Trophoblast cell (in vitro differentiated cells and primary cell): ENCODE measurements at regions not wholly inside any gene's neighbourhood (a gene's known extent, or its start where the extent isn't known, plus 50 kb on each side); places are given as distances from the start of the nearest gene placed in this dataset.

Experiments
- DNase-seq, 2 donors: peaks; one replicate each; pipeline ENCODE4 v3.0.0-alpha.2; 2016
- H2AFZ ChIP-seq: 2 replicates; pipeline ENCODE4 v1.6.1; 2013; ENCODE audit warnings: low read length, moderate library complexity, mild to moderate bottlenecking; ENCODE audit not compliant: insufficient read depth, poor library complexity
- H2AK5ac ChIP-seq: 2 replicates; pipeline ENCODE4 v1.6.1; 2013; ENCODE audit warnings: mild to moderate bottlenecking, low read length
- H2BK120ac ChIP-seq: 2 replicates; pipeline ENCODE4 v1.6.1; 2013; ENCODE audit warnings: low read length, mild to moderate bottlenecking, moderate library complexity; ENCODE audit not compliant: insufficient read depth, poor library complexity
- H2BK12ac ChIP-seq: 2 replicates; pipeline ENCODE4 v1.6.1; 2013; ENCODE audit warnings: mild to moderate bottlenecking, low read length, moderate library complexity
- H2BK5ac ChIP-seq: 2 replicates; pipeline ENCODE4 v1.6.1; 2013; ENCODE audit warnings: low read length, low read depth, moderate library complexity, mild to moderate bottlenecking; ENCODE audit not compliant: poor library complexity
- H3K14ac ChIP-seq: 2 replicates; pipeline ENCODE4 v1.6.1; 2013; ENCODE audit warnings: mild to moderate bottlenecking, low read length
- H3K18ac ChIP-seq: 2 replicates; pipeline ENCODE4 v1.6.1; 2013; ENCODE audit warnings: mild to moderate bottlenecking, low read length
- H3K23ac ChIP-seq: 2 replicates; pipeline ENCODE4 v1.6.1; 2013; ENCODE audit warnings: low read length
- H3K27ac ChIP-seq: 2 replicates; pipeline ENCODE4 v1.5.1; 2013; ENCODE audit warnings: low read depth, mild to moderate bottlenecking, inconsistent platforms, low read length, moderate library complexity
- H3K27me3 ChIP-seq: 2 replicates; pipeline ENCODE4 v1.6.1; 2013; ENCODE audit warnings: inconsistent platforms, mild to moderate bottlenecking, low read length, moderate library complexity; ENCODE audit not compliant: insufficient read depth
- H3K36me3 ChIP-seq, 2 experiments: 1 replicate in 1 of 2; 2 replicates in 1 of 2; pipeline ENCODE4 v1.6.1; 2013; ENCODE audit warnings: low read length in 2 of 2, mild to moderate bottlenecking in 2 of 2, moderate library complexity in 1 of 2; ENCODE audit not compliant: insufficient read depth in 2 of 2, control insufficient read depth in 1 of 2
- H3K4ac ChIP-seq: 2 replicates; pipeline ENCODE4 v1.6.1; 2013; ENCODE audit warnings: low read depth, mild to moderate bottlenecking, low read length, moderate library complexity
- H3K4me1 ChIP-seq, 2 experiments: 1 replicate in 1 of 2; 2 replicates in 1 of 2; pipeline ENCODE4 v1.6.1; 2013; ENCODE audit warnings: low read length in 2 of 2, mild to moderate bottlenecking in 2 of 2, moderate library complexity in 1 of 2; ENCODE audit not compliant: insufficient read depth in 2 of 2, control insufficient read depth in 1 of 2
- H3K4me2 ChIP-seq: 2 replicates; pipeline ENCODE4 v1.6.1; 2013; ENCODE audit warnings: inconsistent platforms, mild to moderate bottlenecking, low read length, moderate library complexity
- H3K4me3 ChIP-seq: 2 replicates; pipeline ENCODE4 v1.5.1; 2013; ENCODE audit warnings: mild to moderate bottlenecking, low read depth, low read length, inconsistent platforms
- H3K79me1 ChIP-seq: one replicate; pipeline ENCODE4 v1.6.1; 2013; ENCODE audit warnings: low read length
- H3K79me2 ChIP-seq: 2 replicates; pipeline ENCODE4 v1.6.1; 2013; ENCODE audit warnings: low read length, mild to moderate bottlenecking; ENCODE audit not compliant: control insufficient read depth, insufficient read depth, poor library complexity
- H3K9ac ChIP-seq: 2 replicates; pipeline ENCODE4 v1.6.1; 2013; ENCODE audit warnings: mild to moderate bottlenecking, low read length
- H3K9me3 ChIP-seq: 2 replicates; pipeline ENCODE4 v1.6.1; 2013; ENCODE audit warnings: low read depth, mild to moderate bottlenecking, control low read depth, inconsistent platforms, low read length; ENCODE audit not compliant: insufficient read depth
- H4K12ac ChIP-seq: 2 replicates; pipeline ENCODE4 v1.6.1; 2013; ENCODE audit warnings: low read depth, mild to moderate bottlenecking, low read length, moderate library complexity
- H4K8ac ChIP-seq: 2 replicates; pipeline ENCODE4 v1.6.1; 2013; ENCODE audit warnings: low read depth, mild to moderate bottlenecking, low read length, moderate library complexity
- H4K91ac ChIP-seq: one replicate; pipeline ENCODE4 v1.6.1; 2013; ENCODE audit warnings: low read depth, mild to moderate bottlenecking, low read length, moderate library complexity
- WGBS: extraction: QIAGEN DNeasy Blood & Tissue Kit; methylation state at CpG from one replicate; pipeline ENCODE4 v1.1.7; 2013; ENCODE audit warnings: missing lambda C conversion rate; ENCODE audit not compliant: insufficient read length, insufficient coverage; ENCODE audit errors: extremely low coverage; 5-methylcytosine and 5-hydroxymethylcytosine counted together

DNA sequence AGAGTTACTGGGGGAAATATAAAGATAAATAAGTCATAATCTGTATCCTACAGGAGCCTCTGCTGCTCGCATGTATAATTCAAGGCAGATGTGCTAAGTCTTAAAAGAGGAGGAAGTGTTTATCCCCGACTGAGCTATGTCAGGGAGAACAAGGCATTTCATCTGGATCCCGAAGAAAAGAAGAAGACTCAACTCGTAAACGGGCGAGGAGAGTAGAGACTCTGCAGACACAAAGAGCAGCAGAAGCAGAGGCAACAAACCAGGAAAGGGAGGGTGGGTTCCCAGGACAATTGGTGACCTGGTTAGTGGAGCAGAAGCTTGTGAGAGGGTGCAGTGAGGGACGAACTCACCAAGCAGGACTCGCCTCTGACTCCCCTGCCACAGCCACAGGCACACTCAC, 368.6 kb downstream of the EIPR1 start:
- Histone ChIP-seq H2BK120ac (no peak overlapping the region), H3K27ac (no peak overlapping the region), H3K4ac (no peak overlapping the region), H3K9me3 (peaks cover 12% of the 10 kb centered on the region), H2BK5ac (no peak overlapping the region), H3K4me2 (no peak overlapping the region), H3K4me3 (peak overlapping the region; percentile 6), H3K14ac (no peak overlapping the region), H2AFZ (no peak overlapping the region), H4K91ac (no peak overlapping the region), H4K12ac (no peak overlapping the region), H3K9ac (no peak overlapping the region), H3K36me3 (no peaks in the 10 kb centered on the region), H3K79me2 (no peaks in the 10 kb centered on the region), H2BK12ac (no peak overlapping the region), H3K18ac (no peak overlapping the region), H3K23ac (peak overlapping the region; percentile 69), H3K79me1 (no peaks in the 10 kb centered on the region), H3K4me1 (no peaks in the 10 kb centered on the region), H2AK5ac (no peak overlapping the region), H4K8ac (no peak overlapping the region), H3K27me3 (no peaks in the 10 kb centered on the region)
- no CpG with 5 or more reads among the region's 8 CpGs for WGBS
- DNase-seq: no peak

DNA sequence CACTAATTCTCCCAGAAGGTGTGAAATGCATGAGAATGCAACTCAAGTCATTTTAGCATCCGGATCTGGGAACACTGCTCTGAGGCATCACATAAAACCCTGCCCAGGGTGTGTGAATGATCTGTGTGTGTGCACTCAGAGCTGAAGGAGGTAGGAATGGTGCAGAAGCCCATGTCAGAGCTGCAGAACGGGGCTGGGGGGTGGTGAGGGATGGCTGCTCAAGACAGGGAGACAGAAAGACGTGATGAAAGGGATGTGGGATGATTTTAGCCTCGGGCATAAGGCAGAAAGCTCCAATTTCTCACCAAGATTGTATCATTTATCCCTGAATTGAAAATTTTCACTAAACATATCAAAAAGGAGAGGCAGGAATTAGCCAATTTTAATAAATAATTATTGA, 369.1 kb downstream of the EIPR1 start:
- peaks cover 12% of the 10 kb centered on the region for H3K9me3 ChIP-seq
- no peaks in the 10 kb centered on the region for H3K36me3 ChIP-seq
- no peak overlapping the region for H4K12ac ChIP-seq
- no peak for DNase-seq
- H3K4me2 ChIP-seq: no peak overlapping the region
- no CpG with 5 or more reads among the region's 4 CpGs for WGBS
- H3K4ac ChIP-seq: no peak overlapping the region
- no peak overlapping the region for H2BK5ac ChIP-seq
- H3K27me3 ChIP-seq: no peaks in the 10 kb centered on the region
- no peak overlapping the region for H3K9ac ChIP-seq
- no peaks in the 10 kb centered on the region for H3K79me2 ChIP-seq
- H3K27ac ChIP-seq: no peak overlapping the region
- no peak overlapping the region for H2AK5ac ChIP-seq
- no peak overlapping the region for H3K23ac ChIP-seq
- no peak overlapping the region for H3K4me3 ChIP-seq
- no peaks in the 10 kb centered on the region for H3K79me1 ChIP-seq
- no peak overlapping the region for H3K14ac ChIP-seq
- no peak overlapping the region for H4K8ac ChIP-seq
- no peak overlapping the region for H3K18ac ChIP-seq
- H3K4me1 ChIP-seq: no peaks in the 10 kb centered on the region
- H4K91ac ChIP-seq: no peak overlapping the region
- no peak overlapping the region for H2AFZ ChIP-seq
- H2BK12ac ChIP-seq: no peak overlapping the region
- H2BK120ac ChIP-seq: no peak overlapping the region

DNA sequence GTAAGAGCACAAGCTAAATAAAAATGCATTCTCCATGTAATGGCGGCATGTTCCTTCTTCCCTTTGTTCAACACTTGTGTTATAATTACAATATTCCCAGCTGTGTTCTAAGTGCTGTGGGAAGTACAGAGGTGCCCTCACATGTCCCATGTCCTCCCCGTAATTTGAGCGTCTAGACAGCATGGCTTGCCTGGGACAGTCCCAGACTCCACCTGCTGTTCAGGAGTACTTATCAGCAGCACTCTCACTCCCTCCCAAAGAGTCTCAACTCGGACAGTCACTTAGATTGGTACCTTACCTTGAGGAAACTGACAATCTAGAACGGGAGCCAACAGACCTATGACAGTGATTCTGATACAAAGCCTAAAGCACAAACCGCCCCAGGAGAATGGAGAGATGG, 370.5 kb downstream of the EIPR1 start:
- WGBS: no CpG with 5 or more reads among the region's 6 CpGs
- H3K4me1 ChIP-seq: no peaks in the 10 kb centered on the region
- H3K9ac ChIP-seq: no peak overlapping the region

GRCh38 chr2:3005859-3006501, 371.6 kb downstream of the EIPR1 start:
- Histone ChIP-seq H3K36me3 (no peaks in the 10 kb centered on the region), H4K8ac (no peak overlapping the region), H3K4me3 (no peak overlapping the region), H3K9ac (no peak overlapping the region), H3K4me1 (no peaks in the 10 kb centered on the region), H2AK5ac (no peak overlapping the region), H2AFZ (no peak overlapping the region), H3K23ac (no peak overlapping the region), H2BK12ac (no peak overlapping the region), H3K79me2 (no peaks in the 10 kb centered on the region), H3K4ac (no peak overlapping the region), H3K79me1 (no peaks in the 10 kb centered on the region), H2BK5ac (no peak overlapping the region), H4K91ac (no peak overlapping the region), H3K27ac (no peak overlapping the region), H3K18ac (no peak overlapping the region), H3K27me3 (no peaks in the 10 kb centered on the region), H2BK120ac (no peak overlapping the region), H3K14ac (no peak overlapping the region), H3K9me3 (peaks cover 6% of the 10 kb centered on the region), H3K4me2 (no peak overlapping the region), H4K12ac (no peak overlapping the region)
- no peak for DNase-seq
- no CpG with 5 or more reads among the region's 12 CpGs for WGBS

More for the DNA sequence above, 370.5 kb downstream of the EIPR1 start:
- H2BK12ac ChIP-seq: no peak overlapping the region
- no peak overlapping the region for H3K18ac ChIP-seq
- no peak overlapping the region for H4K91ac ChIP-seq
- no peak overlapping the region for H4K12ac ChIP-seq
- H3K79me1 ChIP-seq: no peaks in the 10 kb centered on the region
- H2BK120ac ChIP-seq: no peak overlapping the region
- no peak overlapping the region for H3K4ac ChIP-seq
- no peak overlapping the region for H3K4me2 ChIP-seq
- H3K27ac ChIP-seq: no peak overlapping the region
- no peak overlapping the region for H2AK5ac ChIP-seq
- peaks cover 10% of the 10 kb centered on the region for H3K9me3 ChIP-seq
- no peak overlapping the region for H2BK5ac ChIP-seq
- no peak overlapping the region for H4K8ac ChIP-seq
- H3K14ac ChIP-seq: no peak overlapping the region
- H3K36me3 ChIP-seq: no peaks in the 10 kb centered on the region
- no peak overlapping the region for H2AFZ ChIP-seq
- no peak overlapping the region for H3K4me3 ChIP-seq
- no peaks in the 10 kb centered on the region for H3K79me2 ChIP-seq
- no peak for DNase-seq
- H3K27me3 ChIP-seq: no peaks in the 10 kb centered on the region
- no peak overlapping the region for H3K23ac ChIP-seq
